Femur (tissue), 1 donor: ENCODE measurements at regions not wholly inside any gene's neighbourhood (a gene's known extent, or its start where the extent isn't known, plus 50 kb on each side); places are given as distances from the start of the nearest gene placed in this dataset.
"Not testable (repeated sequence)": the region's sequence is repeated elsewhere in the genome, so short reads cannot be mapped to it uniquely, and the experiment has no call there.

ENCODE experiments used
- DNase-seq: peaks from one replicate; pipeline ENCODE4 v3.0.0-alpha.2; 2017

- peak; percentile 33 for DNase-seq
Measured at GRCh38 chr4:156390599-156391324, 437.1 kb upstream of the CTSO start.

DNA sequence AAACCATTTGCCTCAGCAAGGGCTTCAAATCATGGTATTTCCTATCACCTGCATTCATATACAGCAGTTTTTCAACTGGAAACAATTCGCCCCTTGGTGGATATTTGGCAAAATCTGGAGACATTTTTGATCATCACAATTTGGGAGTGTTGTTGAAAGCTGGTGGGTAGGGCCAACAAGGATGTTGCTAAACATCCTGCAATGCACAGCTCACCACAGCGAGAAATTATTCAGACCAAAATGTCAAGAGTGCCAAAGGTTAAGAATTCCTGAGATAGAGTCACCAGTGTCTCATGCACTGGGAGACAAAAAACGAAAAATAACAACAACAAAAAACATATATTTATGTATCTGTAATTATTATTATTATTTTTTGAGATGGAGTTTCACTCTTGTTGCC is 435.2 kb upstream of the CTSO start:
- DNase-seq: no peak

DNA sequence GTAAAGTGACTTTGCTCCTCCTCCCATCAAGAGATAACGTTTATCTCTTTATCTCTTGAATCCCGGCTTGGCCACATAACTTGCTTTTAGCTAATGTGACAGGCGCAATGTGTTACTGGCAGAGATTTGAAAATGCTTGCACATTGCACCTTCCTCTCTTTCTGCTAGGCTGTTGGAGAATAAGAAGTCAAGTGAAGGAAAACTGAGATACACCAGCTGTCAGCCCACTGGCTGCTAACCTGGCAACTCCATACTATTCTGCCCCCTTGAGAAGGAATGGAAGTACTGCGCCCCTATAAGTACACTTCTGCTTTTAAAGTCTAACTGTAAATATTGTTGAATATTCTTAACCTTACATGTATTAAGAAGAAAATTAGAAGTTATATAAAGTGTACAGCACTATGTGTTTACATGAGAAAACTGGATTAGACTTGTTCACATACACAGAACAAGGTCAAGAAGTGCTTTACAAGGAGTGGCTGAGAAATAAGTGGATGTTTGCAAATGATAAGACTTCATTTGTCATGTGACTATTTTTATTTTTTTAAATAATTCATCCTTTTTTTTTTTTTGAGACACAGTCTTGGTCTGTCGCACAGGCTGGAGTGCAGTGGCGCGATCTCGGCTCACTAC is 424.5 kb upstream of the CTSO start:
- no peak for DNase-seq

DNA sequence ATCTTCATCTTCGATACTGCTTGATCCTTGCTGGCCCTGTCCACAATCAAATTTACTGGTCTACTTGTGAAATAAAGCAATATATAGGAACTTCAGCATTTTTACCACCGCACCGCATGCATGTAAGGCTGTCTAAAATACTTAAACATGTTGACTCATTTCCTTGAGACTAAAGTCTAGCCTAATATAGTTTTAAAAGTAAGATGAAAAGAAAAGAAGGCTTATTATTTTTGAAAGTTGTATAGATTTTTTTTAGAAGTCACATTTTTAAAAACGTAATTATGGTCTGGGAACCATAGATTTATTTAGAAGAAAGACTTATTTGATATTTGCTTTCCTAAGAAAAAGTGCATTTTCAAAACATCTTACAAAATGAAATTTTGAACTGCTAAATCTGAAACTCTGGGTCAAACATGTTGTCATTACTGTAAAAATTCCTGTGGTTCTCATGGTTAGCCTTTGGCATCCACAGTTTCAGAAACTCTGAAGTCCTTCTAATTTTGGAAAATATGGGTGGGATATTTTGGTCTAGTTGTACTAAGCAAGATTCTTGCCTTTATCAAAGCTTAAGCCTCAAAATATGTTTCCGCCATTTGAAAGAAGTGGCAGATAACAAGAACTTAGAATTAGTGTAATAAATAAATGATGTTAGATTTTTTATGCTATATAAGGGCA is 423.5 kb upstream of the CTSO start:
- DNase-seq: no peak

- DNase-seq: no peak
Measured at GRCh38 chr4:156374894-156375293, 421.2 kb upstream of the CTSO start.

- no peak for DNase-seq
Measured at GRCh38 chr4:156374069-156374468, 420.4 kb upstream of the CTSO start.

- DNase-seq: not testable (repeated sequence)
Measured at GRCh38 chr4:156367502-156367901, 413.8 kb upstream of the CTSO start.

DNA sequence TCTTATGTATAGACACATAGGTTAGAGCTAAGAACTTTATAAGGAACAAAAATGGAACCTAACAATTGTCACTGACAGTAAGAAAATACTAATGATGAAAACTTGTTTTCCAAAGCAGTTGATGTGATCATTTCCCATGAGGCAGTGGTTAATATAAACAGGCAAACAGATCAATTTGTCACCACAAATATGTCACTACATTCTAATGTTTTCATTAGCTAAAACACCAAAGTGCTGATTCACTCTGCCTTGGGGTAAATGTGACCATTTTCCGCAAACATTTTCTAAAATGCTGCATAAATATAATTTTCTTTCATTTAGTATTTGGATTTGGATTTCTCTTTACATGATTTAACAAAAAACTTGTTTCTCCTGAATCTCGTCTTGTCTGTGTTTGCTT is 408.9 kb upstream of the CTSO start:
- DNase-seq: no peak

GRCh38 chr4:156347412-156348075 is 393.9 kb upstream of the CTSO start:
- DNase-seq: no peak

- no peak for DNase-seq
Measured at GRCh38 chr4:156346959-156347385, 393.3 kb upstream of the CTSO start.

DNA sequence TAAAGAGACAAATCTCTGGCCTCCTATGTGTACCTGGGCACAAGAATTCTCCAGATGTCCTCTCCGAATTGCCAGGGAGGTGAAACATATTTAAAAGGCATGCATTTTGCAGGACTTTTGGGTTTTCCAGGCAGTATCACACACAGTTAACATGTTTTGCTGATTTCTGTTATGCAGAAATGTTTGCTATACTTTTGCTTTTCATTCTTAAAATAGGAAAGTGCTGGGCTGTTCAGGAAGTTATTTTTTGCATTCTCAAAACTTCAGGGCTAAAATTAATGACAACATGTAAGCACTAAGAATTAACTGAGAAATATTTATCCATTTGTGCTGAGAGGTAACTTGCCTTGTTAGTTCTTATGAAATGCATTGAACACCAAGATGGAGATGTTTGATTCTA is 390.7 kb upstream of the CTSO start:
- DNase-seq: no peak

DNA sequence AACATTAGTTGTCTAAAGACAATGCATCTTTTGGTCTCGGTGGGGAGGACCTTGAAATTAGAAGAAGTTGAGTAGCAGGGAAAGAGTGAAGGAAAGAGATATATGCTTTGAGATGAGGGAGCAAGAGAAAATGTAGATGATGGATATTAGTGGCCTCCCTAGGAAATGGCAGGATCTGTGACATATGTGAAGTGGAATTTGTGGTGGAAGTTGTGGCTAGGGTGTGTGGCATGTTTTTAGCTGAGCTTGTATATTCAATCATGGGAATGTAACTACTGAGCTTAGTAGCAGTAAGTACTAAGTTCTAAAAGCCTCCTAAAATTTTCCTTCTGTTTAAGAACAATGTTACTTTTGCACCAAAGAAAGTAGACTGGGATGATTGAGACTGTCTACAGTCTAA is 382.8 kb upstream of the CTSO start:
- no peak for DNase-seq

DNA sequence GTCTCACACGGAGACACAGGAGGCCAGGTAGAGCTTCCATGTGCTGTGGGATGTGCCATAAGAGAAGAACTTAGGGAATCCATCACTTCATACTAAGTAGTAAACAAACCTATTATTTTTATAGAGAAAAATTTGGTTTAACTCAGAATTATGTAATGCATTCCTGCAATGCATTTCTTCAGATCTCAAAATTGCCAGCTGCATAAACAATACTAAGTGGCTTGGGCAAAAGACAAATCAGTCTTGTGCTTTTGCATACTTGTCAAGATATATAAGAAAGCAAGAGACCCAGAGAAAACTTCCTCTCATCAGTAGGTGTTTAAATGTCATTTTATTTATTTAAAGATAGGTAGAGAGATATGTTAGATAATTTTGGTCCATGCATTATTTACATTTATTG is 382.1 kb upstream of the CTSO start:
- no peak for DNase-seq

- DNase-seq: no peak
Measured at GRCh38 chr4:156330436-156331031, 376.9 kb upstream of the CTSO start.

DNA sequence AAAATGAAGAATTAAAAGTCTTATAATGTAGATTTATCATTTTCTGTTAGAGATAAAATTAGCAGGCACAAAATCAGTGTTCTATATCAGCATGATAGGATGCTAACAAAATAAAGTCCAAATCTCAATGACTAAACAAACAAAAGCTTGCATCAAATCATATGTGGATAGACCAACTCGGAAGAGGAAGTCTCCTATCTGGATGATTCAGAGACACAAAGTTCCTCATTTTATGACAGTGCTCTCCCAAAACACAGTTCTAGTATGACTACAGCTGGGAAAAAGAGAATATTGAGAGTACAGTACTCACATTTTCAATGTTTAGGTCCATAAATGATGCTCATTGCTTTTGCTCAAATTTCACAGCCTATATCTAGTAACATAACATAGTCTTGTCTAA is 376.1 kb upstream of the CTSO start:
- DNase-seq: no peak

GRCh38 chr4:156328882-156329281 is 375.2 kb upstream of the CTSO start:
- no peak for DNase-seq

DNA sequence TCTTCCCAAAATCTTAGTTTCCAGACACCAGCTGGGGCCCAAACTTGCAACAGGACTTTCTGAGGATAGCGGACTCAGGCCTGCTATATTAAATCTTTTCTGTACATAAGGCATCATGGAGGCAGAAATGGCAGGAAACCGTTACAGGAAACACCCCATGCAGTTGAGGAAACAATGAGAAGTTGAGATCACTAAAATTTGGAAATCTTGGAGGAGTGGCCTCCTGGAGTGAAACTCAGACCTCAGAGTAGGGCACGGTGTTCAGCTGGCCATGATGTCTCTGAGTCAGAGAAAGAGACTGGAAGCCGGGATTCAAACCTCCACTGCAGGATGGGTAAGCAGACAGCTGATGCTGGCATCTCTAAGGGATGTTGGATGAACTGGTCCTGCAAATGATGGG is 372.6 kb upstream of the CTSO start:
- DNase-seq: no peak

- no peak for DNase-seq
Measured at GRCh38 chr4:156322592-156322991, 368.9 kb upstream of the CTSO start.

GRCh38 chr4:156321203-156321602 is 367.5 kb upstream of the CTSO start:
- DNase-seq: peak; percentile 17

GRCh38 chr4:156313497-156313896 is 359.8 kb upstream of the CTSO start:
- no peak for DNase-seq

GRCh38 chr4:156312261-156312847 is 358.7 kb upstream of the CTSO start:
- DNase-seq: peak; percentile 20

GRCh38 chr4:156309031-156309430 is 355.4 kb upstream of the CTSO start:
- DNase-seq: peak; percentile 47

DNA sequence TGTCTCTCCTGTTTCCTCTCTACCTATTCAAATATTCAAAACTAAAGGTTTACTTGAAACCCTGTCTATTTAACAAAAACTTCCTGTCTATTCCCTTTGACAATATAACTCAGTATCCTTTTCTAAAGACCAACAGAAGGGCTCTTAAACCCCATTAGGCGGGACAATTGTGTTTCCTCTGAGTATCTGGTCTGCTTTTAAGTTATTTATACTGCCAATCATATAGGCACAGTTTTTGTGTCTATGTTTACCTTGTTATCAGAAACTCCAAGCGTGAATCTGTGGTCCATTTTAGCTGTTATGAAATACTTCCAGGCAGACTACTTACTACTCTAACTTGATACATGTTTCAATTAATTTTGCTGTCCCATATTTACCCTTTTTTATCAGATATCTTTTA is 350.0 kb upstream of the CTSO start:
- no peak for DNase-seq
